ENCODE measurements at regions not wholly inside any gene's neighbourhood (a gene's known extent, or its start where the extent isn't known, plus 50 kb on each side); places are given as distances from the start of the nearest gene placed in this dataset.

- 24% methylated on average over 3 of the region's 3 CpGs for WGBS (ENCODE audit: missing lambda C conversion rate)
- no peaks in the 10 kb centered on the region for H3K9me3 ChIP-seq
- H3K4me1 ChIP-seq, result no peaks in the 10 kb centered on the region
- ChIA-PET POLR2A (no interaction called here), CTCF (interaction anchor here (1.8 kb wide), 1 partner anchor 13 kb away, joined by 5 read pairs; no protein-coding TSS in a partner anchor)
- DNase-seq (ENCODE audit: low read depth in 1 of 2, low spot score in 1 of 2), result no peak
- TF ChIP-seq ELK1 (IDR thresholded peaks at IDR 0.05; ENCODE audit: low read depth, low read length) (no peak), MAX (IDR thresholded peaks at IDR 0.05) (no peak), RCOR1 (IDR thresholded peaks at IDR 0.05; ENCODE audit: low read depth, low read length) (no peak), PBX3 (IDR thresholded peaks at IDR 0.05) (no peak), MAZ (IDR thresholded peaks at IDR 0.05; ENCODE audit: borderline replicate concordance, low read depth, low read length) (no peak), RNF2 (IDR thresholded peaks at IDR 0.05; ENCODE audit: borderline replicate concordance, low read depth) (no peak), USF2 (IDR thresholded peaks at IDR 0.05) (no peak), POLR2AphosphoS2 (conservative IDR thresholded peaks at IDR 0.05; ENCODE audit: low read length) (no peak), CBX8 (IDR thresholded peaks at IDR 0.05) (no peak), HOXB13 (CRISPR knock-in tag; IDR thresholded peaks at IDR 0.05; ENCODE audit: low read depth) (no peak), E2F6 (IDR thresholded peaks at IDR 0.05; ENCODE audit: borderline replicate concordance, low read depth) (no peak), MYC (IDR thresholded peaks at IDR 0.05; ENCODE audit: borderline replicate concordance, low read length) (no peak), TFCP2L1 (CRISPR knock-in tag; IDR thresholded peaks at IDR 0.05) (no peak)
- ATAC-seq, result no peak; a peak in 1 of 6 replicates
- H3K4me2 ChIP-seq, result no peak overlapping the region
- no peak overlapping the region for H3K4me3 ChIP-seq
- H3K27ac ChIP-seq, result no peak overlapping the region
- FAIRE-seq, result no peak
Observed at GRCh38 chr2:236366397-236366796, 102.2 kb upstream of the ASB18 start.

GRCh38 chr2:236367506-236368289, 103.5 kb upstream of the ASB18 start:
- ATAC-seq (no peak), FAIRE-seq (no peak), DNase-seq (ENCODE audit: low read depth in 1 of 2, low spot score in 1 of 2) (no peak)
- Histone ChIP-seq H3K27ac (no peak overlapping the region), H3K4me3 (no peak overlapping the region), H3K9me3 (no peaks in the 10 kb centered on the region), H3K4me1 (no peaks in the 10 kb centered on the region), H3K4me2 (no peak overlapping the region)
- ChIA-PET POLR2A (no interaction called here), CTCF (interaction anchor here (0.6 to 2.4 kb wide), 5 partner anchors 14 to 693 kb away, joined by 3 to 9 read pairs (median 4); partner anchors contain the start of gene ACKR3)
- TF ChIP-seq NR3C1 (IDR thresholded peaks at IDR 0.05) (no peak), HOXB5 (CRISPR knock-in tag; IDR thresholded peaks at IDR 0.05) (no peak), CBX2 (IDR thresholded peaks at IDR 0.05; ENCODE audit: borderline replicate concordance, low read depth) (no peak), SREBF2 (IDR thresholded peaks at IDR 0.05) (no peak), PHF8 (IDR thresholded peaks at IDR 0.05; ENCODE audit: borderline replicate concordance, low read depth) (no peak), TFCP2L1 (CRISPR knock-in tag; IDR thresholded peaks at IDR 0.05) (no peak)
- 42% methylated on average over 16 of the region's 16 CpGs for WGBS (ENCODE audit: missing lambda C conversion rate)

- FAIRE-seq, result no peak
- WGBS (ENCODE audit: missing lambda C conversion rate), result 2% methylated on average over 14 of the region's 14 CpGs
- no peak for DNase-seq (ENCODE audit: low read depth in 1 of 2, low spot score in 1 of 2)
- Histone ChIP-seq H3K9me3 (0 out of 3 replicates have a peak, but pooled peaks cover 7% of the 10 kb centered on the region), H3K4me1 (no peaks in the 10 kb centered on the region), H3K27ac (no peak overlapping the region), H3K4me3 (no peak overlapping the region), H3K4me2 (no peak overlapping the region)
- ATAC-seq, result no peak
- no peak for TF ChIP-seq HEYL (CRISPR knock-in tag; IDR thresholded peaks at IDR 0.05)
- TF ChIP-seq E2F6 (IDR thresholded peaks at IDR 0.05; ENCODE audit: borderline replicate concordance, low read depth), result no peak
- no peak for TF ChIP-seq ESRRA (IDR thresholded peaks at IDR 0.05; ENCODE audit: borderline replicate concordance, low read length)
- no peak for TF ChIP-seq NFE2L2 (conservative IDR thresholded peaks at IDR 0.05; ENCODE audit: low read length)
- no peak for TF ChIP-seq SREBF2 (IDR thresholded peaks at IDR 0.05)
- TF ChIP-seq KDM5A (IDR thresholded peaks at IDR 0.05), result no peak
- TF ChIP-seq REST (IDR thresholded peaks at IDR 0.05), result no peak
- TF ChIP-seq JUNB (IDR thresholded peaks at IDR 0.05), result no peak
- TF ChIP-seq MAX (IDR thresholded peaks at IDR 0.05), result no peak
- ChIA-PET POLR2A (no interaction called here), CTCF (no interaction called here)
Observed at GRCh38 chr2:236369661-236370062, 105.5 kb upstream of the ASB18 start.
